Fibroblast of skin of scalp (primary cell): ENCODE measurements at regions not wholly inside any gene's neighbourhood (a gene's known extent, or its start where the extent isn't known, plus 50 kb on each side); places are given as distances from the start of the nearest gene placed in this dataset.

ENCODE experiments used
- DNase-seq: peaks from one replicate; pipeline ENCODE4 v3.0.0-alpha.2; 2013

DNA sequence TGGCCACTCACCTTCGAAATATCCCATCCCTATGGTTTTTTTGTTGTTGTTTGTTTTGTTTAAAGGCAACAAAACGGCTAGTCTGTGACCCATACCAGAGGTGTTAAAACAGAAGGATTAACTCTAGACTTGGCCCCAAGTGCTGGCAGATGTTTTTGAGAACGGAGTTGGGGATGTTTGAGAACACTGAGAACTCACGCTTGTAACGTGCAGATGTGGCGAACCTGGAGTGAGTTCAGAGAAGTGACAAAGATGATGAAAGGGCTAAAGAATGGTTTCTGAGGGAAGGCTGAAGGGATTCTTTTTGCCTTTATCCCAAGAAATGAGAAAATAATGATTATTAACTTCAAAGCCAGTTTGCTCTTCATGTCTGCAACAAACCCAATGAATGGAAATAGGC lies 286.5 kb downstream of the ZNF608 start:
- DNase-seq, result no peak

DNA sequence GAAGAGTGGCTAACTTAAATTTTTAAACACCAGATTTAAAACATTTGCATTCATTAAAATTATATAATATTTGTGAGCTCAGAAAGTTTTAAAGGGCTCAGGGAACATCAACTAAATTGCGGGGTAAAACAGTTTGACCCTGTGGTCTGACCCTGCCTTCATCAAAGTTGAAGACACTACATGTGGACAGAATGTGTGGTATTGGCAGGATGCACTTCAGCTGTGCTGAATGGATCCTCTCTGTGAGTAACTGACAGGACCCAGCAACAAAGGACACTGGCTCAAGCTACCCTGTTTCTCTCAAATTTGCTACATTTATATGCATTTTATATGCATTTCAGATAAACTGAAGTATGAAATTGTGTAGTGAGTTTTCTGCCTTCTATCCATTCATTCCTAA lies 288.5 kb downstream of the ZNF608 start:
- no peak for DNase-seq

DNA sequence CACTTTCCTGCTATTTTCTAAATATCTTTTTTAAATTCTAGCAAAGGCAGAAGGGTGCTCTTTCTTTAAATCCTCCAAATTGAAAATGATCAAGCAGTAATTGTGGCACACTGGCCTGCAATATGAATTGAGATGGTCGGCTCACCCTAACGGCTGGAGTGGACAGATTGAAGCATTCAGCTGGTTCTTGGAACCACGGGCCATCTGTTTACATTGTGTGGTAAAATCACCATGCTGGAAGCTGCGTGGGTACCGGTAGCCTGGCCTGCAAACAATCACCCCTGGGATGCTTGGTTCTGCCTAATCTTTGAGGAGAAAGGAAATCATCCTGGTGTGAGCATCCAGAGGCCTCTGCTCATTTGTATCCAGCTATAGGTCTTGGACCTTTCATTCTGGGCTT lies 289.3 kb downstream of the ZNF608 start:
- DNase-seq, result no peak

DNA sequence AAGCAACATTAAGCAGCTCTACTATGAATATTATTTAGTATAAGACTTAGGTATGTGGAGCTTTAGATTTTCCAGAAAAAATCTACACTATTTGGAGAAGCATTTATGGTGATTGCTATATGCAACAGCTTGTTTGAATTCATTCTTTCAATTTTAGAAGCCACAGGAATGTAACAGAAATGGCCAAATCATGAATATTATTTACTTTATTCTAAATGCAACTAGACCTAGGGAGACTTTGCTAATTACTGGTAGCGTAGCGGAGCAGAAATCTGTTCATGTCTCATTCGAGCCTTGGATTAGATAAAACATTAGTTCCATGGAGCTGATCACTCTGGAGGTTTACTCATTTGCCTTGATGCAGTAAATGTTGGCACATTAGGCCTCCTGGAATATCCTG lies 290.2 kb downstream of the ZNF608 start:
- DNase-seq, result peak; percentile 89

DNA sequence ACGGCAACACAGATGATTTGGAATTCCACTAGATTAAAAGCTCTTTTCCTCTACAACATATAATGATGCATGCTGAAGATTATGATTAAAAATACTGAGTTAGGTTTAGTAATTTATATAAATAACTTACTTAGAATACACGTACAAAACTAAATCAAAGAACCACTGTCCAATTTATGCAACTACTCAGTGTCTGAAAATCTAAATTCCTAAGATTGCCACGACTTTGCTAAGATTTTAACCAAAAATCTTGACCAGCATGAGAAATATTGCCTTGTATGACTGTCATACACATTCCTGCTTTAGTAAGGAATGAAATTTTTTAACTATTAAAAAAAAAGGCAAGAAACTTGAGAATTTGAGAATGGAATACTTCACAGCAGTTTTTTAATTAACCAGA lies 292.4 kb downstream of the ZNF608 start:
- DNase-seq, result peak; percentile 80

DNA sequence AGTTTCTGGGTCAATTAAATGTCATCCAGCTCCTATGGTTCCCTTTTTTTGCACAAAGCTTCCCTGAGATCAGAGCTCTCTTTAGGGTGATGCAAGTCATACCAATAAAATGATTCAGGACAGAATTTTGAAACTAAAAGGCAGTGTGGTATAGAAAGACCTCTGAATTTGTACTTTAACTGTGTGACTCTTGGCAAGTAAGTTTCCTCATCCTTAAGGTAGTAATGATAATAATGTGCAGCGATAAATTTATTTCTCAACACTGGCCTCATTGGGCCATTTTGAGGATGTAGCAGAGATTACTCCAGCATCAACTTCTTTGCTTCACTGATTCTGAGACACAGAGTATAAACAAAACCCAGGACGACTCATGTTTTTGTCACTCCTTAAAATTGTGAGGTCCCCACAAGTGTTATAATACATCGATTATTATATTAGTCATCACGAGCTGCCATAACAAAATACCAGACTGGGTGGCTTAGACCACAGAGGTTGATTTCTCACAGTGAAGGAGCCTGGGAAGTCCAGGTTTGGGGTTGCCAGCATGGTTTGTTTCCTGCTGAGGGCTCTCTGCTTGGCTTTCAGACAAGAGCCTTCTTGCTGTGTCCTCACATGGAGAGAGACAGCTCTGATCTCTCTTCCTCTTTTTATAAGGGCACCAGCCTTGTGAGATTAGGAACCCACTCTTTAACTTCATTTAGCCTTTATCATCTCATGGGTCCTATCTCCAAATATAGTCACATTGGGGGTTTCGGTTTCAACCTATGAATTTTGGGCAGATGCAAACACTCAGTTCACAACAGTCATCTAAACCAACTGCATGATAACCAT lies 293.0 kb downstream of the ZNF608 start:
- DNase-seq, result peak; percentile 92

DNA sequence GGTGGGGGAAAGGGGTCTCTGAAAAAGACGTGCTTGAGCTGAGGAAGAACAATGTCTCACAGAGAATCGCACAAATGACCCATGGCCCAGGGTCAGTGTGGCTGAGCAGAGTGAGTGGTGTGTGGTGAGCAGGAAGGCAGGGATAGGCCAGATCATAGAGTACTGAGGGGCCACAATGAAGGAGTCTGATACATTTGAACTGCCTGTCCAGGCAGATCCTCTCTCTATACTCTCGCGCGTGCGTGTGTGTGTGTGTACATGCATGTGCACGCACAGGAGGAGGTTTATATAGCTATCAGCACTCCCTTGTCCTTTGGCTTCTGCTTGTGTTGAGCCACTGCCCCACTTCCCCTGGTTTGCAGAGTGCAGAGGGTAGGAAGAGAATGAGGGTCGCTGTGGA lies 294.0 kb downstream of the ZNF608 start:
- DNase-seq, result no peak

DNA sequence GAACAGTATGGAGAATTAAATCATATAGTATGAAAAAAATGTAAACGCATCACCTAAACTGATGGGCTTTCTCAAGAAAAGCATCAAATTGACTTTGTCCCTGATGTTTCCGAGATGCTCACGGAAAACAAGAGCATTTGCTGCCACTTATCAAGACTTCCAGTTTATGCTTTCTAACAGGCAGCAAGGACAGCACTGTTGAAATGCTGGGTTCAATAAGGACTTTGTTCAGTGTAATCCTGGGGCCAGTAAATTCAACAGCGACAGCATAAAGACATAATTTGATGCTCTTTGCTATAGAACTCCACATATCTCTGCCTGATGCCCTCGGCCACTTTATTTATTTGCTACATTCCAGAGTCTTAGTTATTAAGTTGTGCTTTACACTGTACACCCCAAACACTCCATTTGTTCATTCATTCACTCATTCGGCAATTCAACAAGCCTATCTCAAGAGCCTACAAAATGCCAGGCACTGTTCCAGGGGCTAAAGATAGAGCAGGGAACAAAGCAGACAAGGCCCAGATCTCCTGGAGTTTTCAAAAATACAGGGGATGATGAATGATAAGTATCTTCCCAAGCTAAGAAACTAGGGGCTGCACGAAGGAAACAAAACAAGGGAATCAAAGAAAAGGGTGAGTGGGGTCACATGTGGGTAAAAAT lies 294.6 kb downstream of the ZNF608 start:
- no peak for DNase-seq

DNA sequence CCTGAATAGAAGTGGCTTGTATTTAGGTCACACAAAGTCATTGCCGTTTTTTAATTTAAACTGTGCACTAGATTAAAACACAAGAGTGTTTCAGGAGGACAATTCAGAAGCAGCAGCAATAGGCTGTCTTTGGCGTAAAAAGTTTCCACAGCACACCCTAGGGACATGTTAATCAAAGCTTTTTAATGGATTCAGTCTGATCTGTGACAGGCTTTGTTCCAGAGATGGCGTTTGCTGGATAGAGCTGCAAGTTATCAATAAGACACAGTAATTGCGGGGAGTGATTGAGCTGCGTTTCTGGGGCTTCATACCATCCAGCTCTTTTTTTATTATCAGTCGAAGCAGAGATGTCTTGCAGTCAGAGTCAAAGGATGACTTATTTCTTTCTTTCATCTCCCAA lies 300.3 kb downstream of the ZNF608 start:
- no peak for DNase-seq

DNA sequence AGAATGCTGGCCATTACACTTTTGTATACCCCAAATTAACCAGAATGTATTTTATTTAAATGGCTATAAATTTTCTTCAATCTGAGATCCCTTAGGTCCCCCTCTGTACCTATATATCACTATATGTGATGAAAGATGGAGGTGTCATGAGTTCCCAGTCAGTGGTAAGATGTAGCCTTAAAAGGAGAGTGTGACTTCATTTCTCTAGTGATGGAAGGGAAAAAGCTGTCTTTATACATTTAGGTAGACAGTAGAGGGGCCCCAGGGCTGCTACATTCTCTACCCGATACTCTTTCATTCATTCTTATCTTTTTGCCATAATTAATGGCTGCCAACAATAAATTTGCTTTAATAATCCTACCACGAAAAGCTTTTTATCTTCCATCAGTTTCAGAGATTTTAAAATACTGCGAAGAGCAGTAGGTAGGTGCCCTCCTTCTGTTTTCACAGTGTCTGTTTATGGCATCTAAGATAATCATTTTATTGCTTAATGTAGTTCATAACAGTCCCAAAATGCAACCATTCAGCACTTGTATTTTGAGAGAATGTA lies 301.3 kb downstream of the ZNF608 start:
- no peak for DNase-seq

DNA sequence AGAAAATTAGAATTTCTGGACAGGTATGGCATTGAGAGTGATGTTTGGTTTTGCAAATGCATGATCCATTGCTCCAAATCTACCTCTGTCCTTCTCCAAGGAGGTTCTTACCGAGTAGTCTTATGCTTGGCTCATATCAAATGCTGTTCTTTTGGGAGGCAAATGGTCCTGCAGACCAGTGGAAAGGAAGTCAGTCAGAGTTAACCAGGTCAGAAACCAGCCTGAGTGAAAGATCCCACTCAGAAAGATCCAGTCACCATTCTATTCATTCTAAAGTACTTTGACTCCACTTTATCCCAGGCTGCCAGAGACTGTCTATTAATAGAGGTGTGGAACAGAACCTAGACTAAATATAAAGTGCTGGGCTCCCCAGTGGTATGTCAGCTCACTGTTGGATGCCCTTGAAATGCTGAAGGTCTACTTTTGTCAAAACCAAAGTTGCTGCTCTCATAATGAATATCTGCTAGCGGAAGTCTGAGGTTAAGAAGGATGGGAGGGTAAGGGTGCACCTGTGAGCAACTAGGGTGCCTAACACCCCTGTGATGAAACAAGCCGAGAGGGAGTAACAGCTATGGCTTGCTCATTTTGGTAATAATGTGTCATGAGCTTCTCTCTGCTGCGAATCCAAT lies 302.2 kb downstream of the ZNF608 start:
- no peak for DNase-seq

DNA sequence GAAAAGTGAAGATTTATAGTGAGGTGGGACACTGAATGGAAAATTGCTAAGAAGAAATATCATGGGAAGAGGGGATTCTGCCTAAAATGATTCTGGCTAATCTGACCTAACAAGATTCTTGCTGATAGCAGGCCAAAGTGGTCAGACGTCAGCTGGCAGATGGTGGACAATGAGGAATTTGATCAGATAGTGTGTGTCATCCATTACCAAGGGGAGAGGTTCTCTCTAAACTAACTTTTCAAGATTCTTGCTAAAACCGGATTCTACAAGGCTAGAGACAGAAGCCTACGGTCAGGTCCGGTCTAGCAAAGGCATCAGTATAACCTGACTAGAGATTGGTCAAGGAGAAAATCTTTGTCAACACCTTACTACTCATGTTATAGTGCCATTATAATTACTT lies 306.0 kb downstream of the ZNF608 start:
- no peak for DNase-seq

DNA sequence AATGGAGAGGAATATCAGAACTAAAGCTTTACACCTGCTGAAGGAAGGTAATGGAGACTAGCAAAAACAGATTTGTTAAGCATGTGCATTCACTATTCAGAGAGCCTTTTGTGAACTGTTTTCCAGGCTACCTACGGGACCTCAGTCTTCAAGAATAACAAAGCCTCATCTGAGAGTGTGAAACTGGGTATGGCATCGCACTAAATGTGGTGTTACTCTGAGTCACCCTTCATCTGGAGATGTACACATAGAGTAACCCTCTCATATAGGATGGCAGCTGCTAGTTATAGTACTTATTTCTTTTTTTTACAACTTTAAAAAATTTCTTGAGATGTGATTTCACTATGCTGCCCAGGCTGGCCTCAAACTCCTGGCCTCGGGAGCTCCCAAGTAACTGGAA lies 306.8 kb downstream of the ZNF608 start:
- DNase-seq, result no peak

DNA sequence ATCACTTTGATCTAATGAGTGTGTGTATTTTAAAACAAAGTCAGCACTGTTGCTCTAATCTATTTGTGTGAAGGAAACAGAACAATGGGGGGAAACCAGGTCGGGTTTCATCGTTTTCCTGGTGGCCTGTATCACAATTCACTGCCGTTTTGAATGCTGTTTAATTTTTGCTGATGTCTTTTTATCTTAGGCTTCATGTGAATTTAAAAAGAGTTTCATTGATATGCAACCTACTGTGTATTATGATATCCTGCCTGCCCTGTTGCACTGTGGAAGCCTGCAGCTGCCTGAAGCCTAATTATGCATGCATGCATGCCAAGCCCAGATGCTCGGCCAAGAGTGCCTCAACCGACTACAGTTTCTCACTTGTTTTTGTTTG lies 307.5 kb downstream of the ZNF608 start:
- DNase-seq, result no peak

DNA sequence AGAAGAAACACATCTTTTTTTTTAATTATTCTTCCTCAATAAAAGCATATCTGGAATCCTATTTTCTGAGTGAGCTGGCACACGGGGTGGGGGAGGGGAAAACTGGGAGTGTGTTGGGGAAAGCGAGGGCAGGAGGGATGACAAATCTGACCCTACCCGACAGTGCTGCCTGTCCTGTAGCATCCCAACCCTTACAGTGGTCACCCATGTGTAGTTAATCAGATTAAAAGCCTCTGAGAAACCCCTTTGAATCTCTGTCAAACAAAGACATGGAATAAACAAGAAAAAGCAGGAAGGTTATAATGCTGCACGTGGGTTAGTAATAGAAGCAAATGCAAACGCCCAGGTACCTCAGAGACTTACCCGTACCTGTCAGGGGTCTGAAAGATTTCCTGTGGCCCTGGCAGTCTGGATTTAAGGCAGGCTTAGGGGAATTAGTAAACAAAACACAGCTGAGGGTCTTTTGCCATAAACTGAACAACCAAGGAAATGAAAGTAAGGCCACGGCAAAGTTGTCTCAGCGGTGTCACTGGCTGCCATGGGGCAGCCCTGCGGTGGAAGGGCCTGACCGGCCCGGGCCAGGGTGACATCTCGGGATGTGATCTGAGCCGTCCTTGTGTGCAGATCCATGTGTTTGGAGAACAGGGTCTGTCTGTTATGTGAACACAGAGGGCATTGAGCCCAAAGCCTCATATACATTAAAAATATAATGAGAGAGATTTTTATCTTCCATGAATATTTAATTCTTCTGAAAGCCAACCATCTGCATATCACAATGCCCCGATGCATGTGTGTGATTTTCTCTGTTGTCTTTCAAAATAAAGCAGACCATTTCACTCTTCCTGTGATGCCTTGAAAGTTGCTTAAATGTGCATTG lies 308.2 kb downstream of the ZNF608 start:
- DNase-seq, result no peak

DNA sequence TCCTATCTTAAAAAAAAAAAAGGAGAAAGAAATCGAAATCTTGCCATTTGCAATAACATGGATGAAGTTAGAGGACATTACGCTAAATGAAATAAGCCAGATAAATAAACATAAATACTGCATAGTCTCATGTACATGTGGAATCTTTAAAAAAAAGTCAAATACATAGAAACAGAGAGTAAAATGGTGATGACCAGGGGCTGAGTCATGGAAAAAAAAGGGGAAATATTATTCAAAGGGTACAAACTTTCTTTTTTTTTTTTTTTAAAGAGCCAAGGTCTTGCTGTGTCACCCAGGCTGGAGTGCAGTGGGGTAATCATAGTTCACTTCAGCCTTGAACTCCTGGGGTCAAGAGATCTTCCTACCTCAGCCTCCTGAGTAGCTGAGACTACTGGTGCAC lies 310.1 kb downstream of the ZNF608 start:
- DNase-seq, result peak; percentile 60

DNA sequence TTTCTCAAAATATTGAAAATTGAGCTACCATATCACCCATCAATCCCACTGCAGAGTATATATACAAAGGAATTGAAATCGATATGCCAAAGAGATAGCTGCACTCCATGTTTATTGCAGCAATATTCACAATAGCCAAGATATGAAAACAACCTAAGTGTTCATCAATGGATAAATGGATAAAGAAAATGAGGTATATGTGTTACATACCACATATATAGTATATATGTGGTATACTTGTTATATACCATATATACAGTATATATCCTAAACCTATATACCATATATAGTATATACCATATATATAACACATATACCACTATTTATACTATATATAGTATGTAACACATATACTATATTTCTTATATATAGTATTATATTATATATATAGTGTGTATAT lies 313.3 kb downstream of the ZNF608 start:
- DNase-seq, result no peak

DNA sequence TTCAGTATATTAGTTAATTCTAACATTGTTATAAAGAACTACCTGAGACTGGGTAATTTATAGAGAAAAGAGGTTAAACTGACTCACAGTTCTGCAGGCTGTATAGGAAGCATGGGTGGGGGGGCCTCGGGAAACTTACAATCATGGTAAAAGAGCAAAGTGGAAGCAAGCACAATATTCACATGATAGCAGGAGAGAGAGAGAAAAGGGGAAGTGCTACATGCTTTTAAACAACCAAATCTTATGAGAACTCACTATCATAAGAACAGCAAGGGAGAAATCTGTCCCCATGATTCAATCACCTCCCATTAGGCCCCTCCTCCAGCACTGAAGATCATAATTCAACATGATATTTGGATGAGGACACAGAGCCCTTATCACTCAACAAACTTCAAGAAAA lies 324.9 kb downstream of the ZNF608 start:
- no peak for DNase-seq

DNA sequence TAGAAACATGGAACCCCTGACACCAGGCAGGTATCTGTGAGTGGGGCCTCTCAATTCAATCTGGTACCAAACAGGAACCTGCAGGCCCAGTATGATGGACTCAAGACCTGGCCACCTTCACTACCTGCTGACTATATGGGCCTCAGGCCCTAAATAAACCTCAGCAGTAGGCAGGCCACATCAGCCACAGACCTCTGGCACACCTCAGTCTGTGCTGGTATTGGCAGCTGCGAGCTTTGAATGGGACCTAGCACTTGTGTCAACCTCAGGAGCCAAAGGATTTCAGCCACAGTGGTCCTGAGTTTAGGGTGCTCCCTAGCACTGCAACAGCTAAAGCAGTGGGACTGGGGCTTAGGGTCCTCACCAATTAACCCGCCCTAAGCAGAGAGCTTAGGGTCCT lies 325.5 kb downstream of the ZNF608 start:
- no peak for DNase-seq

DNA sequence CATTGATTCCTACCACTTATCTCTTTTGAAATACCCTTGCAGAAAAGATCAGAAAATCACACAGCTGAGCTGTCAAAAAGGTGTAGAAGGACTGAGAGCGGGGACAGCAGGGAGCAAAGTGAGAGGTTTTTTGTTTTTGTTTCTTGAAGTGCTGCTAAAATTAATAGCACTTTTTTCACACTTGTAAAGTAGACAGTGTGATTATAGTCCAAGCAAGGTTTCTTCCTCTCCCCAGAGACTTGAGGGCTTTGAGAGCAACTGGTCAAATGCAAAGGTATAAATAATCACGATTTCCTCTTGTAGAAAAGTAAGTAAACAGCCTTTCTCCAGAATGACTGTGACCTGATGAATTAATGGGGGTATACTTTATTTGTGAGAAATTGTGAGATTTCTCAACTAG lies 326.9 kb downstream of the ZNF608 start:
- DNase-seq, result no peak

DNA sequence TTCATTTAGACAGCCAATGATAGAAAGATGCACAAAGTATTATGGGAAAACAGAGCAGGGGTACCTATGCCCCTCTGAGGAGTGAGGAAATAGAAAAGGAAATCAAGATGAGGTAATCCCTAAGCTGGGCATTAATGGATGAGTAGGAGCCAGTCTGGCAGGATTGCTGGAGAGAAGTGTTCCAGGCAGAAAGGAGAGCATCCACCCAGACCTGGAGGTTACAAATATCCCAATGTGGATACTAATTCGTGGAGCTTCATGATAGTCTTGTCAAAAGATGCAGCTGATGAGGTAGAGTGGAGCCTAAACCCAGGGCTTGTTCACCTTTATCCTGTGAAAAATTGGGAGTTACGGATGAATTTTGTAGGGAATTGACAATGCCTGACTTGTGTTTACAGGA lies 328.0 kb downstream of the ZNF608 start:
- no peak for DNase-seq

DNA sequence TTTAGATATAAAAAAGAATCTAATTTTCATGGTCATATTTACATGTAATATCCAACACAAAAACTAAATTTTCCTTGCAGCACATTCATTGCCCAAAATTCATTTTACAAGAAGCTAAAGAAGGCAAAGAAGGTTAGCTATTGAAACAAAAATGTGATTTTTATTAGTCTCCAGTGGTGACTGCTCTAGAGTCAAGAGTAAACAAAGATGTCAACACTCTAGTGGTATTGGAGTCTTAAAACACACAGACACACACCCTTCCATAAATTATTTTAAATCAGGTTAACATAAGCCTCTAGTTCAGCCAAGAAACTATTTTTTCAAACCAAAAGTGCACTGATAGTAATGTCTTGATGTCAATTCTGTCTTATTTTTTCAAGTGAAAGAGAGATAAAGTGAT lies 329.2 kb downstream of the ZNF608 start:
- no peak for DNase-seq

DNA sequence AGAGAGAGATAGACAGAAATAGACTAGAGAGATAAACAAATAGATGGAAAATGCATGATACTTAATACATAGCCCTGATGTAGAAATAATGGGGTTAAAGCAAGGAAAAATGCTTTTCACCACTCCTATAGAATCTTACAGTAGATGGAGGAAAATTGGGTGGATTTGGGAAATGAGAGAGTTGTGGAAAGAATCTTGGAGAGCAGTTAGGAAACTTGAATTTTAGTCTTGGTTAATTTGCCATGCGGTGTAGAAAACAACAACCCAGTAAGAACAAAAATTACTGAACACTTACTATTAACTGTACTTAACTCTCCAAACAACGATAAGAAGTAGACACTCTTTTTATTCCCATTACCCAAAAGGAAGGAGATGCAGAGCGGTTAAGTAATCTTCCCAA lies 329.8 kb downstream of the ZNF608 start:
- no peak for DNase-seq
